Neural cell (in vitro differentiated cells): ENCODE measurements at regions not wholly inside any gene's neighbourhood (a gene's known extent, or its start where the extent isn't known, plus 50 kb on each side); places are given as distances from the start of the nearest gene placed in this dataset.

Experiments used
- H2AFZ ChIP-seq: fragments of 200-600, 300-800 bp; sonication (generic), shearing (Covaris generic); 2 replicates; pipeline ENCODE4 v1.6.0; 2014; ENCODE audit warnings: low read depth, mild to moderate bottlenecking, antibody characterized with exemption, low read length, moderate library complexity
- H3F3A ChIP-seq: fragments of 200-600 bp; shearing (Covaris generic); 2 replicates; pipeline ENCODE4 v1.6.1; 2016; ENCODE audit warnings: mild to moderate bottlenecking, moderate library complexity, mixed read lengths, antibody characterized with exemption, low read length; ENCODE audit not compliant: insufficient read depth, poor library complexity, severe bottlenecking
- H3K27ac ChIP-seq: fragments of 200-600, 300-800 bp; sonication (generic), shearing (Covaris generic); 2 replicates; pipeline ENCODE4 v1.5.1; 2014; ENCODE audit warnings: mild to moderate bottlenecking, low read length, moderate library complexity
- H3K27me3 ChIP-seq: fragments of 300-800, 200-600 bp; sonication (generic), shearing (Covaris generic); 2 replicates; pipeline ENCODE4 v1.6.0; 2014; ENCODE audit warnings: mild to moderate bottlenecking, low read depth, low read length, moderate library complexity; ENCODE audit not compliant: insufficient read depth
- H3K36me3 ChIP-seq: fragments of 300-800, 200-600 bp; sonication (generic), shearing (Covaris generic); 2 replicates; pipeline ENCODE4 v1.5.1; 2014; ENCODE audit warnings: mild to moderate bottlenecking, antibody characterized with exemption, low read length, moderate library complexity; ENCODE audit not compliant: insufficient read depth
- H3K4me2 ChIP-seq: fragments of 300-800, 200-600 bp; sonication (generic), shearing (Covaris generic); 2 replicates; pipeline ENCODE4 v1.6.0; 2014; ENCODE audit warnings: mild to moderate bottlenecking, low read length
- H3K4me3 ChIP-seq: fragments of 300-800, 200-600 bp; sonication (generic), shearing (Covaris generic); 2 replicates; pipeline ENCODE4 v1.5.1; 2014; ENCODE audit warnings: mild to moderate bottlenecking, low read length, moderate library complexity
- H3K79me2 ChIP-seq: fragments of 200-600 bp; shearing (Covaris generic); replicated peaks from 2 replicates; pipeline ENCODE4 v1.6.0; 2014; ENCODE audit warnings: mild to moderate bottlenecking, low read length, moderate library complexity; ENCODE audit not compliant: insufficient read depth
- H3K9ac ChIP-seq: fragments of 300-800, 200-600 bp; sonication (generic), shearing (Covaris generic); 2 replicates; pipeline ENCODE4 v1.6.1; 2016; ENCODE audit warnings: mild to moderate bottlenecking, low read length, mixed read lengths
- H3K9me2 ChIP-seq: fragments of 200-600 bp; shearing (Covaris generic); 2 replicates; pipeline ENCODE4 v1.6.1; 2016; ENCODE audit warnings: mild to moderate bottlenecking, low read length, mixed read lengths; ENCODE audit not compliant: insufficient read depth
- H3K9me3 ChIP-seq: fragments of 200-600, 300-800 bp; sonication (generic), shearing (Covaris generic); 2 replicates; pipeline ENCODE4 v1.6.1; 2016; ENCODE audit warnings: mild to moderate bottlenecking, mixed run types, low read length, moderate library complexity, mixed read lengths
- H4K20me1 ChIP-seq: fragments of 200-600 bp; shearing (Covaris generic); 2 replicates; pipeline ENCODE4 v1.6.1; 2016; ENCODE audit warnings: mild to moderate bottlenecking, mixed run types; ENCODE audit not compliant: insufficient read depth
- CTCF ChIP-seq: fragments of 450-650 bp; IDR thresholded peaks from 2 replicates; pipeline ENCODE4 v1.5.1; 2014; ENCODE audit warnings: antibody characterized with exemption, mild to moderate bottlenecking, moderate library complexity; ENCODE audit not compliant: poor library complexity, severe bottlenecking
- EP300 ChIP-seq: fragments of 450-650 bp; conservative IDR thresholded peaks from 2 replicates; pipeline ENCODE4 v1.6.1; 2014; ENCODE audit warnings: antibody characterized with exemption, mild to moderate bottlenecking, moderate library complexity; ENCODE audit not compliant: poor library complexity, severe bottlenecking
- EZH2 ChIP-seq: fragments of 200-600, 300-800 bp; shearing (Covaris generic), sonication (generic); IDR thresholded peaks from 2 replicates; pipeline ENCODE4 v1.6.1; 2014; ENCODE audit warnings: antibody characterized with exemption, low read length, borderline replicate concordance, mild to moderate bottlenecking; ENCODE audit not compliant: insufficient read depth, poor library complexity, severe bottlenecking
- MXI1 ChIP-seq: fragments of 450-650 bp; conservative IDR thresholded peaks from 2 replicates; pipeline ENCODE4 v1.6.1; 2014; ENCODE audit warnings: antibody characterized with exemption, mild to moderate bottlenecking; ENCODE audit not compliant: poor library complexity, severe bottlenecking
- POLR2AphosphoS5 ChIP-seq: IDR thresholded peaks from 2 replicates; pipeline ENCODE4 v1.6.1; 2012
- RAD21 ChIP-seq: fragments of 450-650 bp; conservative IDR thresholded peaks from 2 replicates; pipeline ENCODE4 v1.6.1; 2014; ENCODE audit warnings: antibody characterized with exemption, mild to moderate bottlenecking, moderate library complexity
- REST ChIP-seq: IDR thresholded peaks from 2 replicates; pipeline ENCODE4 v1.6.1; 2012; ENCODE audit warnings: borderline replicate concordance
- SMC3 ChIP-seq: fragments of 450-650 bp; conservative IDR thresholded peaks from 2 replicates; pipeline ENCODE4 v1.6.1; 2014; ENCODE audit warnings: antibody characterized with exemption, mild to moderate bottlenecking, moderate library complexity; ENCODE audit not compliant: poor library complexity
- TAF1 ChIP-seq: IDR thresholded peaks from 2 replicates; pipeline ENCODE4 v1.6.1; 2012; ENCODE audit warnings: low read depth

- no peaks in the 10 kb centered on the region for H3F3A ChIP-seq
- H3K9me2 ChIP-seq = no peaks in the 10 kb centered on the region
- H3K4me2 ChIP-seq = no peak overlapping the region
- H3K9ac ChIP-seq = no peak overlapping the region
- no peak for TF ChIP-seq POLR2AphosphoS5
- no peak for TF ChIP-seq REST
- no peak for TF ChIP-seq TAF1
- no peak for TF ChIP-seq EP300
- TF ChIP-seq MXI1 = no peak
- TF ChIP-seq CTCF = no peak
- TF ChIP-seq RAD21 = no peak
- no peak for TF ChIP-seq SMC3
- no peak for TF ChIP-seq EZH2
- no peak overlapping the region for H2AFZ ChIP-seq
- no peak overlapping the region for H3K27ac ChIP-seq
- H4K20me1 ChIP-seq = no peaks in the 10 kb centered on the region
- H3K79me2 ChIP-seq = no peaks in the 10 kb centered on the region
- H3K4me3 ChIP-seq = no peak overlapping the region
- no peaks in the 10 kb centered on the region for H3K27me3 ChIP-seq
- H3K36me3 ChIP-seq = no peaks in the 10 kb centered on the region
- no peaks in the 10 kb centered on the region for H3K9me3 ChIP-seq
Observed at GRCh38 chr3:163971861-163972260, 1106.4 kb downstream of the SI start.

GRCh38 chr3:163957072-163957471 lies 1121.2 kb downstream of the SI start:
- Histone ChIP-seq H3K9ac (no peak overlapping the region), H2AFZ (no peak overlapping the region), H3K79me2 (no peaks in the 10 kb centered on the region), H3K36me3 (no peaks in the 10 kb centered on the region), H3F3A (no peaks in the 10 kb centered on the region), H3K9me2 (no peaks in the 10 kb centered on the region), H3K27ac (no peak overlapping the region), H3K4me3 (no peak overlapping the region), H3K27me3 (no peaks in the 10 kb centered on the region), H4K20me1 (no peaks in the 10 kb centered on the region), H3K4me2 (no peak overlapping the region), H3K9me3 (no peaks in the 10 kb centered on the region)
- TF ChIP-seq REST (no peak), CTCF (peak; percentile 11), EZH2 (no peak)
